KOPT-K1 (cell line): ENCODE measurements at regions not wholly inside any gene's neighbourhood (a gene's known extent, or its start where the extent isn't known, plus 50 kb on each side); places are given as distances from the start of the nearest gene placed in this dataset.

Experiments
- H3K27ac ChIP-seq: fragments of 200-600 bp; sonication (generic); 2 replicates; pipeline ENCODE4 v1.5.1; 2016; ENCODE audit warnings: antibody characterized with exemption, mild to moderate bottlenecking, low read depth, low read length; ENCODE audit not compliant: poor library complexity, severe bottlenecking
- H3K36me3 ChIP-seq: fragments of 200-600 bp; sonication (generic); 2 replicates; pipeline ENCODE4 v1.5.1; 2017; ENCODE audit warnings: antibody characterized with exemption, mild to moderate bottlenecking, low read length, moderate library complexity; ENCODE audit not compliant: insufficient read depth
- H3K9me3 ChIP-seq: fragments of 200-600 bp; sonication (generic); 2 replicates; pipeline ENCODE4 v1.5.1; 2017; ENCODE audit warnings: antibody characterized with exemption, low read length, mild to moderate bottlenecking; ENCODE audit not compliant: insufficient read depth, poor library complexity, severe bottlenecking

GRCh38 chr16:85307552-85308364, 195.5 kb upstream of the CIBAR2 start:
- Histone ChIP-seq H3K9me3 (no peaks in the 10 kb centered on the region), H3K27ac (no peak overlapping the region), H3K36me3 (no peaks in the 10 kb centered on the region)

GRCh38 chr16:85308611-85309540, 196.6 kb upstream of the CIBAR2 start:
- Histone ChIP-seq H3K36me3 (no peaks in the 10 kb centered on the region), H3K9me3 (no peaks in the 10 kb centered on the region), H3K27ac (no peak overlapping the region)

DNA sequence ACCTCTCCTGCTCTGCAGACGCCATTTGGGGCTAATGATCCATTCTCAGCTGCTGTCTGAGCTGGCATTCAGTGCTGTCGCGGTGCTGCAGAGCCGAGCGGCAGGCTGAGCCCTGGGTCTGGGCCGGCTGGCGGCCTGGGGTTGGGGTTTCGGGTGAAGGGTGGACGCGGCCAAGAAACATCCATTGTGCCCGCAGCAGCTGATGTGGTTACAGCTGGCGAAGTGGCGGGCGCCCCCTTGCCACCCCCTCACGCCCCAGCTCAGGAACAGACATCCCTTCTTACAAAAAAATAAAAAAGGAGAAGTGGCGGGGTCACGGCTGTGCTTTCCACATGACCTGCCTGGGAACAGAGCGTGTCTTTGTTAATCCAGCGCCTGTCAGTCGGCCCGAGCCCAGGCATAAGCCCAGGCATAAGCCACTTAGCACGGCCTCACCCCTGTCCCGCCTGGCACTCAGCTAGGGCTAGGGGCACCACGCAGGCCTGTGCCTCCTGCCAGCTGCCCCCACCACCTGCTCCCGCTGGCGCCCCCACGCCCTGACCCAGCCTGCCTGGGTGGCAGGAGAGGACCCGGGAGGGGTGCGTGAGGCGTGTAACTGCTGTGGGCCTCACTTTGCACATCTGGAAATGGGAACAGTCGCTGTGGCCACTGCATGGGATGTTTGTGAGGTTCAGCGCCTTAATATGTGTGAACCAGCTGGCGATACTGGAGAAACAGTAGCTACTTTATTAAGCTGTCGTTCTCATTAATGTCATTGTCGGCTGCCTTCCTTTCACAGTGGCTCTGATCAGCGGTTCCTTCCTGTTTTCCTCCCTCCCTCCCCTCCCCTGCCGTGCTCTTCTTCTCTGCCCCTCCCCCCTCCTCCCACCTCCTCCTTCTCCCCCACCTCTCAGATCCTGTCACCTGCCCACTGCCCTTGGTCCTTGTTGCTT, 197.7 kb upstream of the CIBAR2 start:
- H3K9me3 ChIP-seq: no peaks in the 10 kb centered on the region
- H3K36me3 ChIP-seq: no peaks in the 10 kb centered on the region
- peak overlapping the region; percentile 35 for H3K27ac ChIP-seq

GRCh38 chr16:85310868-85311585, 198.8 kb upstream of the CIBAR2 start:
- H3K27ac ChIP-seq: no peak overlapping the region
- H3K36me3 ChIP-seq: no peaks in the 10 kb centered on the region
- H3K9me3 ChIP-seq: no peaks in the 10 kb centered on the region

GRCh38 chr16:85311741-85312140, 199.5 kb upstream of the CIBAR2 start:
- H3K27ac ChIP-seq: no peak overlapping the region

DNA sequence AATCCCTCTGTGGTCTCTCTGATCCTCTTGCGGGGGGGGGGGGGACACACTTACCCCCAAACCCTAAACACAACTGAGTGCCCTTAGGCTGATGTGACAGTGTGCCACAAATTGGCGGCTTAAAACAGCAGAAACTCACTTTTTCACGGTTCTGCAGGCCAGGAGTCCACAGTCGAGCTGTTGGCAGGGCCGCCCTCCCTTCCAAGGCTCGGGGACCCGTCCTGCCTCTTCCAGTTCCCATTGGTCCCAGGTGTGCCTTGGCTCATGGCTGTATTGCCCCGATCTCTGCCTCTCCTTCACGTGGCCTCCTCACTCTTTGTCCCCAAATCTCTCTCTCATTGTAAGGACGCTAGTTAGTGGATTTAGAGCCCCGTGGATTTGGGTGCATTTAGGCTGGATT, 199.9 kb upstream of the CIBAR2 start:
- Histone ChIP-seq H3K27ac (no peak overlapping the region), H3K9me3 (no peaks in the 10 kb centered on the region), H3K36me3 (no peaks in the 10 kb centered on the region)

More at GRCh38 chr16:85311741-85312140, 199.5 kb upstream of the CIBAR2 start:
- H3K9me3 ChIP-seq: no peaks in the 10 kb centered on the region
- no peaks in the 10 kb centered on the region for H3K36me3 ChIP-seq

DNA sequence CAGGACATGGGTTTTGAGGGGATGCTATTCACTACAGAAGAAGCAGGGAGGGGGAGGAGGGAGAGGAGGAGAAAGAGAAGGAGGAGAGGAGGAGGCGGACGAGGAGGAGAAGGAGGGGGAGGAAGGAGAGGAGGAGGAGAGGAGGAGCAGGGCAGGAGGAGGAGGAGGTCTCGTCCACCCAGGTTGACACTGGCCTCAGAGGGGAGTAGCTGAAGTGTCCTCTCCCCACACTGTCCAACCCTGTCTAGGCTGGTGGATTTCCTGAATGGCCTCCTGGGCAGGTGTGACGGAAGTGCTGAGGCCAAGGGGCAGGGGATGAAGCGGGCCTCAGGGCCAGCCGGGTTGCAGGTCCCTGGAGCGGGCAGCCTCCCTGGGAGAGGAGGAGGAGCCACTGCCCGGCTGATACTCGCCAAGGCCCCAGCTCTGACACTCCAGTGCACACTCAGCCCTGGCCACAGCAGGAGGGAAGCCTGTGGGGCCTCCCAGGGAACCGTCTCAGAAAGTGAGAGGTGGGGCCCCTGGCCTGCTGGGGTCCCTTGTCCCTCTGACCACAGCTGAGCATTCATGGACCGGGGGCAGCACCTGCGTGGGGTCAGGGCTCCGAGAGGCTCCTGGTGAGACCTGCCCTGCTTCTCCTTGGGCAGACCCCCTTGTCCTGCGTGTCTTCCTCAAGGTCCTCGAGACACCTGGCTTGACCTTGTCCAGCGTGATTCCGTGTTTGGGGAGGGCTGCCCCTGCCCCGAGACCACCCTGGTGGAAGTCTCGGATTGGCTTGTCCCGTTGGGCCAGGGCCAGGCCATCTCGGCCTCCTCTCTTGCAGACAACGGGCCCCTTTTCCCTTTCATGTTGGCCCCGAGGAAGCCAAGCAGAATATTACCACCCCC, 200.6 kb upstream of the CIBAR2 start:
- Histone ChIP-seq H3K27ac (no peak overlapping the region), H3K36me3 (no peaks in the 10 kb centered on the region), H3K9me3 (no peaks in the 10 kb centered on the region)

DNA sequence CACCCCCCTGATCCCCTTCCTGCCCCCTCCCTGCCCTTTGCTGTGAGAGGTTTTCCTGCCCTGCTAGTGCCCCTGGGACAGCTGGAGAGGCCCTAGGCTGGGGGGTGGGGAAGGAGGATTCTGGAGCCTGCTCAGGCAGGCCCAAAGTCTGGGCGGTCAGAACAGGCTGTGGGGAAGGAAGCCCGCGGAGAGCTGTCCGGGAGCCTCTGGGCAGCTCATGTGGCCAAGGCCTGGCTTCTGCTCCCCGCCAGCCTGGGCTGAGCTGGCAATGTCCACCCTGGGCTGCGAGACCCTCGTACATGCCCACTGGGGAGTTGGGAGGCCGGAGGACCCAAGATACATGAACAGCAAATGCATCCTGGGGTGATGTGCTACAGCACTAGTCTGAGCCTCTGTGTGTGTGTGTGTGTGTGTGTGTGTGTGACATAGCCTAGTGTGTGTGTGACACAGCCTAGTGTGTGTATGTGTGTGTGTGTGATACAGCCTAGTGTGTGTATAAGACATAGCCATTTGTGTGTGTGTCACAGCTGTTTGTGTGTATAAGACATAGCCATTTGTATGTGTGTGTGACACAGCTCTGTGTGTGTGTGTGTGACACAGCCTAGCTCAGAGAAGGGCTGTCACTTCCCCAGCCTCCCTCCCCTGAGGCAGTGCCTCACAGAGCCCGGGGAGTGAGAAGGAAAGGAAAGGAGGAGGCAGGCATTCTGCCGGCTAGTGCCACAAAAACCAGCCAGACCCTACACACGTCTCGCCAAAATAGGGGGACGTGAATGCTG, 201.4 kb upstream of the CIBAR2 start:
- Histone ChIP-seq H3K9me3 (no peaks in the 10 kb centered on the region), H3K27ac (no peak overlapping the region), H3K36me3 (no peaks in the 10 kb centered on the region)

DNA sequence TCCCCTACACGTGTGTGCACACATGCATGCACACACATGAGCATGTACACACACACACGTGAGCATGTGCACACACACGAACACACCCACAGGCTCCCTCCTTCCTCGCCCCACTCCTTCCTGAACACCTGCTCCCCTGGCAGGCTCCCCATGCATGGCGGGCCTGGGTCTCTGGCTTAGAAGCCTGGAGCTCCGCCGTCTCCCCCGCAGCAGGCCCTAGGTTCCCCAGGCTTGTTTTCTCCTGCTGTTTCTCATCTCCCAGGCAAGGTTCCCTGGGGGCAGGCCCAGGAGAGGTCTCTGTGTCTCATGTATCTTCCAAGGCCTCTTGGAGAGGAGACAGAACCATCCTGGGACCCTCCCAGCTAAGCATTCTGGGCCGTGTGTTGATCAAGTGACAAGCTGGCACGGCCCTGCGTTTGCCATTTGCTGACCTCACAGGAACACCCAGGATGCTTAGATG, 202.3 kb upstream of the CIBAR2 start:
- Histone ChIP-seq H3K27ac (no peak overlapping the region), H3K36me3 (no peaks in the 10 kb centered on the region), H3K9me3 (no peaks in the 10 kb centered on the region)

DNA sequence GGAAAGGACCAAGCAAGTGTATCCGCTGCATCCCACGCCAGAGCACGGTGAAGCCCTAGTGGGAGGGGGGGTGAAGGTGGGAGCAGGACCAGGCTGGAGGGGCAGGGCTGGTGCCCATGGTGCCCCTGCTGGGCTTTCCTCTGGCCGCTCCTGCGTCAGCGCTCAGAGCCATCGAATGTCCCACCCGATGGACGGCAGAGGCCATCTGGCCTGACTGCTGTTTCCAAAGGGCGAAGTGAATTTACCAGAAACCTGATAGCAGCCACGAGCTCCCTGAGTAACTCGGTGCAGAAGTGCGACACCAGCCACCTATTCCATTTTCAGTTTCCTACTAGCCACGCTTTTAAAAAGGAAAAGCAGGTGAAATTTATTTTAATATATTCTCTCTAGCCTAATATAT, 203.6 kb upstream of the CIBAR2 start:
- no peaks in the 10 kb centered on the region for H3K9me3 ChIP-seq
- no peak overlapping the region for H3K27ac ChIP-seq
- H3K36me3 ChIP-seq: no peaks in the 10 kb centered on the region

DNA sequence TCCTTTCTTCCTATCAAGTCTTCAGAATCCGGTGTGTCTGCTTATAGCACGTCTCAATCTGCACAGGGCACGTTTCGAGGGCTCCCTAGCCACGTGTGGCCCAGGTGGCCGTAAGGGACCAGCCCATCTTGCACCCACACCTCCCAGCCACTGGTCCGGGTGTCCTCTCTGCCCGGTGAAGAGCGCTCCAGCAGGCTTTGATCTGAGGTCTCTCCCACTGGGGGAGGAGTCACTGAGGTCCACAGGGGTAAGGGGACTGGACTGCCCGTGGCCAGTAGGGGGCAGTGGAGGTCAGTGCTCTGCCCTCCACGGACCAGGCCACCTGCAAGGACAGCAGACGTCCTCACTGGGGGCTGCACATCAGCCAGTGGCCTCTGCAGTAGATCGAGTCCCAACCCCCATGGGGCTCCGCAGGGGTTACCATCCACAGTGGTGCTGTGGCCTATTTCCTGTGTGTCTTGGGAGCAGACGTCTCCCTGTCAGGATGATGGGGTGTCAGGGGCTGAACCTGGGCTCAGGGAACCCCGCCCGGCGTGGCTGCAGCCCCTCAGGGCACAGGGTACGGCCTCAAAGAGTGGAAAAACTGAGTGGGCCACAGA, 204.1 kb upstream of the CIBAR2 start:
- no peaks in the 10 kb centered on the region for H3K9me3 ChIP-seq
- H3K27ac ChIP-seq: no peak overlapping the region
- H3K36me3 ChIP-seq: no peaks in the 10 kb centered on the region

- Histone ChIP-seq H3K9me3 (no peaks in the 10 kb centered on the region), H3K27ac (no peak overlapping the region), H3K36me3 (no peaks in the 10 kb centered on the region)
Observed at GRCh38 chr16:85316944-85317343, 204.7 kb upstream of the CIBAR2 start.
